AG10803 (cell line): ENCODE measurements at regions not wholly inside any gene's neighbourhood (a gene's known extent, or its start where the extent isn't known, plus 50 kb on each side); places are given as distances from the start of the nearest gene placed in this dataset.

Experiments
- DNase-seq: peaks from one replicate; pipeline ENCODE4 v3.0.0; 2010; ENCODE audit warnings: low read depth
- H3K4me3 ChIP-seq: 2 replicates; pipeline ENCODE4 v1.5.1; 2011; ENCODE audit warnings: mild to moderate bottlenecking, low read length, control low read depth
- TF ChIP-seq, protein P1 (sequence below): conservative IDR thresholded peaks from 2 replicates; pipeline ENCODE4 v1.5.1; 2011; ENCODE audit warnings: mild to moderate bottlenecking, low read length, control low read depth, inconsistent platforms

DNA sequence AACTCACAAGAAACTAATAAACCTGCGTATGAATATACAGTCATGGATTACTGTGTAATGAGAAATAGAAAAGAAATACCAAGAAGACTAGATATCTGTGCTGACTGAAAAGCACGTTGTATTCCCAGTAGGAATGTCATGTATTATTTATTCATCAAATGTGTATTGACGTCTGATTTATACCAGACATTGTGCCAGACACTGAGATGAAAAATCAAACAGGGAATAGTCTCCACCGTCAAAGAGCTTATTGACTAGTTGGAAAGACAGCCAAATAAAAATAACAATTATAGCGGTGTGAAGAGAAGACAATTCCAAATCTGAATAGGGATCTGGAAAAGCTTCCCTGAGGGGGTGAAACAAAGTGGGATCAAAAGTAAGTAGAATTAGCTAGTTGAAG lies 687.6 kb downstream of the C4orf33 start:
- TF ChIP-seq, protein P1, sequence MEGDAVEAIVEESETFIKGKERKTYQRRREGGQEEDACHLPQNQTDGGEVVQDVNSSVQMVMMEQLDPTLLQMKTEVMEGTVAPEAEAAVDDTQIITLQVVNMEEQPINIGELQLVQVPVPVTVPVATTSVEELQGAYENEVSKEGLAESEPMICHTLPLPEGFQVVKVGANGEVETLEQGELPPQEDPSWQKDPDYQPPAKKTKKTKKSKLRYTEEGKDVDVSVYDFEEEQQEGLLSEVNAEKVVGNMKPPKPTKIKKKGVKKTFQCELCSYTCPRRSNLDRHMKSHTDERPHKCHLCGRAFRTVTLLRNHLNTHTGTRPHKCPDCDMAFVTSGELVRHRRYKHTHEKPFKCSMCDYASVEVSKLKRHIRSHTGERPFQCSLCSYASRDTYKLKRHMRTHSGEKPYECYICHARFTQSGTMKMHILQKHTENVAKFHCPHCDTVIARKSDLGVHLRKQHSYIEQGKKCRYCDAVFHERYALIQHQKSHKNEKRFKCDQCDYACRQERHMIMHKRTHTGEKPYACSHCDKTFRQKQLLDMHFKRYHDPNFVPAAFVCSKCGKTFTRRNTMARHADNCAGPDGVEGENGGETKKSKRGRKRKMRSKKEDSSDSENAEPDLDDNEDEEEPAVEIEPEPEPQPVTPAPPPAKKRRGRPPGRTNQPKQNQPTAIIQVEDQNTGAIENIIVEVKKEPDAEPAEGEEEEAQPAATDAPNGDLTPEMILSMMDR, result no peak

DNA sequence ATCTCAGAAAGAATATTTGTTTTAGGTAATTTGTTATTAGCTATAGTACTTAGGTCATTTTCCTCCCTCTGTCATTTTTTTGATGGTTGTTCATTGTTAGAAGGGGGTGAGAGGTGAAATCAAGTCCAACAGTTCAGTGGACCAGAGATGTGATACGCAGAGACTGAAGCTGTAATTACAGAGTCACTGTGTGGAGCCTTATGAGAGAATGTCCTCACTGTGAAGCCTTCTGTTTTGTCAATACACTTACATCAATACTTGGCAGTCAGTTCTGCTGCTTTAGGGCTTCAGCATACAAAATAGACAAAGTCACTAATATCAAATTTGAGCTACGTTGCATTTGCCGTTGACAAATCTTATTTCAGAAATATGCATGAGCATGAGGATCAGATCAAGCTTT lies 692.5 kb downstream of the C4orf33 start:
- no peak overlapping the region for H3K4me3 ChIP-seq
- DNase-seq, result no peak
- TF ChIP-seq, protein P1, result no peak

More for the DNA sequence above, 687.6 kb downstream of the C4orf33 start:
- no peak for DNase-seq
- no peak overlapping the region for H3K4me3 ChIP-seq

DNA sequence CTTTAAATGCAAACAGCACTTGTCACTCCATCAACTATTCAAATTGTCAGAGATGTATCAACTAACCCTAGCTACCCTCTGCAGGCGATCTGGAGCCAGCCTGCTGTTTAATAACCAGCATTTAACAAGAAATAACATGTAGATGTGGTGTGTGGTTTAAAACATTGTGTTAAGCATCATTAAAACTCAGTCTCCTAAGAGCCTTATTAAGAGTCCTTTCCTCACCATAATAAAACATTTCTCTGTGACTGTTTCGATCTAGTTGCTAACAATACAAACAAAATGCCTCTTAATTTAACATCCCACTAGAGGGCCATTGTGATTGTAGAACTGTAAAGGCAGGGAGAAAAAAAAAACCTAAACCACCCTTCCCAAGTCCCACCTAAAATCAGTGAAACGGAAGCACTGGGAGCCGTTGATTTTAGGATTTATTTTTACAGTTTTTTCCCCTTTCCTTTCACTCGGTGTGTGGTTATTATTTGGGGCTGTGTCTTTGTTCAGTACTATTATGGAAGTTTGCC lies 708.6 kb downstream of the C4orf33 start:
- TF ChIP-seq, protein P1, result no peak
- no peak for DNase-seq
- H3K4me3 ChIP-seq, result no peak overlapping the region

- no peak overlapping the region for H3K4me3 ChIP-seq
- TF ChIP-seq, protein P1, result no peak
- no peak for DNase-seq
Observed at GRCh38 chr4:129806986-129807385, 711.0 kb downstream of the C4orf33 start.

GRCh38 chr4:129808242-129808641 lies 712.3 kb downstream of the C4orf33 start:
- no peak overlapping the region for H3K4me3 ChIP-seq
- TF ChIP-seq, protein P1, result no peak
- no peak for DNase-seq

DNA sequence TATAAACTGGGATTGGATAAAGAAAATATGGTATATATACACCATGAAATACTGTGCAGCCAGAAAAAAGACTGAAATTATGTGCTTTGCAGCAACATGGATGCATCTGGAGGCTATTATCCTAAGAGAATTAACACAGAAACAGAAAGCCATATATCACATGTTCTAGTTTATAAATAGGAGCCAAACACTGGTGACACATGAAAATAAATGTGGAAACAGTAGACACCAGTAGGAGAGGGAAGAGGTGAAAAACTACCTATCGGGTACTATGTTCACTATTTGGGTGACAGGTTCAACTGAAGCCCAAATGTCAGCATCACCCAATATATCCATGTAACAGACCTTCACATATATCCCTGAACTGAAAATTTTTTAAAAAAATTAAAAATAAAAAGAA lies 725.1 kb downstream of the C4orf33 start:
- TF ChIP-seq, protein P1, result no peak
- DNase-seq, result no peak
- no peak overlapping the region for H3K4me3 ChIP-seq

GRCh38 chr4:129821963-129822362 lies 726.0 kb downstream of the C4orf33 start:
- H3K4me3 ChIP-seq, result no peak overlapping the region
- TF ChIP-seq, protein P1, result no peak

More at GRCh38 chr4:129821963-129822362, 726.0 kb downstream of the C4orf33 start:
- DNase-seq, result no peak
